ENCODE measurements at regions not wholly inside any gene's neighbourhood (a gene's known extent, or its start where the extent isn't known, plus 50 kb on each side); places are given as distances from the start of the nearest gene placed in this dataset.

- TF ChIP-seq POLR2AphosphoS5 (IDR thresholded peaks at IDR 0.05; ENCODE audit: low read depth, low read length) = no peak
- TF ChIP-seq POLR2A (IDR thresholded peaks at IDR 0.05; ENCODE audit: low read depth, low read length) = no peak
- TF ChIP-seq TAF1 (IDR thresholded peaks at IDR 0.05; ENCODE audit: borderline replicate concordance, low read depth, low read length) = no peak
Observed at GRCh38 chr16:49213594-49213993, 68.0 kb downstream of the CBLN1 start.

All from GM12892 (cell line).